GM06990 (cell line): ENCODE measurements at regions not wholly inside any gene's neighbourhood (a gene's known extent, or its start where the extent isn't known, plus 50 kb on each side); places are given as distances from the start of the nearest gene placed in this dataset.
"Not testable (repeated sequence)": the region's sequence is repeated elsewhere in the genome, so short reads cannot be mapped to it uniquely, and the experiment has no call there.

Experiments used
- DNase-seq: peaks from one replicate; pipeline ENCODE4 v3.0.0-alpha.2; 2011; ENCODE audit not compliant: insufficient read length; ENCODE audit errors: extremely low read depth
- H3K27me3 ChIP-seq: replicated peaks from 2 replicates; pipeline ENCODE4 v1.6.0; 2011; ENCODE audit warnings: low read length; ENCODE audit not compliant: control insufficient read depth, insufficient read depth
- H3K36me3 ChIP-seq: 2 replicates; pipeline ENCODE4 v1.5.1; 2011; ENCODE audit warnings: low read length; ENCODE audit not compliant: control insufficient read depth, insufficient read depth
- H3K4me3 ChIP-seq: replicated peaks from 2 replicates; pipeline ENCODE4 v1.5.1; 2011; ENCODE audit warnings: low read depth, mild to moderate bottlenecking, control low read depth, low read length
- TF ChIP-seq, protein P1 (sequence below): IDR thresholded peaks from 2 replicates; pipeline ENCODE4 v1.5.1; 2011; ENCODE audit warnings: low read length, control low read depth, mild to moderate bottlenecking, inconsistent platforms; ENCODE audit not compliant: insufficient read depth, poor library complexity, severe bottlenecking

DNA sequence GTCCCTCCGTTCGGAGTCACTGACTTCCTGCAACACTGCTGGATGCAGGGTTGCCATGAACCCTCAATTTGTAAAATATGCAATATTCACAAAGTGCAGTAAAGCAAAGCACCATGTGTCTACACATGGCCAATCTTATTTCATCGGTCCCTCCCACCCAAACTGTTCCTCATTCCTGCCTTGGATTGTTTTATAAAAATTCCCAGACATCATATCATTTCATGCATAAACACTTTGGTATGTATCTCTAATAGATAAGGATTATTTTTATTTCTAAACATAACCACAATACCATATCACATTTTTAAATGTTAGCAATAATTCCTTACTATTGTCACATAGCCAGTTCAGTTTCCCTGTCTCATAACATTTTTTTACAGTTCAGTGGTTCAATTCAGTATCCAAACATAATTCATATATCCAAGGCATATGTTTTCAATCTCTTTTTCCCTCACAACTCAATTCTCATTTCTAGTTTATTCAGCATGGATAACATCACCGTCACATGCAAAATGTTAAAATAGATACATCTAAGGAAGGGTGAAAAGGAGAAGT, 82.0 kb upstream of the PCAT7 start:
- Histone ChIP-seq H3K36me3 (no peaks in the 10 kb centered on the region), H3K4me3 (no peak overlapping the region), H3K27me3 (no peaks in the 10 kb centered on the region)
- no peak for DNase-seq
- TF ChIP-seq, protein P1, sequence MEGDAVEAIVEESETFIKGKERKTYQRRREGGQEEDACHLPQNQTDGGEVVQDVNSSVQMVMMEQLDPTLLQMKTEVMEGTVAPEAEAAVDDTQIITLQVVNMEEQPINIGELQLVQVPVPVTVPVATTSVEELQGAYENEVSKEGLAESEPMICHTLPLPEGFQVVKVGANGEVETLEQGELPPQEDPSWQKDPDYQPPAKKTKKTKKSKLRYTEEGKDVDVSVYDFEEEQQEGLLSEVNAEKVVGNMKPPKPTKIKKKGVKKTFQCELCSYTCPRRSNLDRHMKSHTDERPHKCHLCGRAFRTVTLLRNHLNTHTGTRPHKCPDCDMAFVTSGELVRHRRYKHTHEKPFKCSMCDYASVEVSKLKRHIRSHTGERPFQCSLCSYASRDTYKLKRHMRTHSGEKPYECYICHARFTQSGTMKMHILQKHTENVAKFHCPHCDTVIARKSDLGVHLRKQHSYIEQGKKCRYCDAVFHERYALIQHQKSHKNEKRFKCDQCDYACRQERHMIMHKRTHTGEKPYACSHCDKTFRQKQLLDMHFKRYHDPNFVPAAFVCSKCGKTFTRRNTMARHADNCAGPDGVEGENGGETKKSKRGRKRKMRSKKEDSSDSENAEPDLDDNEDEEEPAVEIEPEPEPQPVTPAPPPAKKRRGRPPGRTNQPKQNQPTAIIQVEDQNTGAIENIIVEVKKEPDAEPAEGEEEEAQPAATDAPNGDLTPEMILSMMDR = no peak

DNA sequence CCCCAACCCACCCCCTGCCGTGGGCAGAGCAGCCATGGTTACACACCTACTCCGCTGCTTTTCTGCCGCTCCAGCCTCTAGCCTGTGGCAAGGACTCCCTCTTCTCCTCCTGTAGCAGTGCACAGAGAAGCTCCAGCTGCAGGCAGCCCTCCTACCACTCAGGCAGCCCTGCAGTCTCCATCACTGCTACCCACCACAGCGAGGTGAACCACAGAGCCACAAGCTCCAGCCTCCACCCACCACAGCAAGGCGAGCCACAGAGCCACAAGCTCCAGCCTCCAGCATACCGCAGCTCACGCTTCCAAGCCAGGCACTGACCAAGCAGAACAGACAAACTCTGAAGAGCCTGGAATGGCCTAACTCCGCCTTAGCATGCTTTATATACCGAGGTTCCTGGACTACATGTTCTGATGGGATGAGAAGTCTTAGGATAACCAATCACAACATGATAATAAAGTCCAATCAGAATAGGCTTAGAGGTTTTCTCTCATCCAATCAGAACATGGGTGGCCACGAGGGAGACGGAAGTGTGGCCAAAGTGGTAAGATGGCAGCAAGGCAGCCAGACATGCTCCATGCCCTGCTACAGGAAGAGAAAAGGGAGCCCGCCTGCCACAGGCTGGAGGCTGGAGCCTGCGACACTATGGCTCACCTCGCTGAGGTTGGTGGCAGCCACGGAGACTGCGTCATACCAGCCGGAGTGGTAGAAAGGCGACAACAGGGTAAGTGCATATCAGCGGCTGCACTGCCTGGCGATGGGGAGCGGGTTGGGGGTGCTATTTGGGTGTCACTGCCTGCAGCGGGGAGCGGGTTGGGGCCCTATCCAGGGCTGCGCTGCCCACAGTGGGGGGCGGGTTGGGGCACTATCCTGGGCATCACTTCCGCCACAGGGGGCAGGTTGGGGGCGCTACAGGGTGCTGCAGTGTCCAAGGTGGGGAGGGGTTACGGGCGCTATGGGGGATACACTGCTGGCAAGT, 75.8 kb upstream of the PCAT7 start:
- Histone ChIP-seq H3K36me3 (no peaks in the 10 kb centered on the region), H3K4me3 (no peak overlapping the region), H3K27me3 (no peaks in the 10 kb centered on the region)
- DNase-seq = no peak
- TF ChIP-seq, protein P1 = no peak

DNA sequence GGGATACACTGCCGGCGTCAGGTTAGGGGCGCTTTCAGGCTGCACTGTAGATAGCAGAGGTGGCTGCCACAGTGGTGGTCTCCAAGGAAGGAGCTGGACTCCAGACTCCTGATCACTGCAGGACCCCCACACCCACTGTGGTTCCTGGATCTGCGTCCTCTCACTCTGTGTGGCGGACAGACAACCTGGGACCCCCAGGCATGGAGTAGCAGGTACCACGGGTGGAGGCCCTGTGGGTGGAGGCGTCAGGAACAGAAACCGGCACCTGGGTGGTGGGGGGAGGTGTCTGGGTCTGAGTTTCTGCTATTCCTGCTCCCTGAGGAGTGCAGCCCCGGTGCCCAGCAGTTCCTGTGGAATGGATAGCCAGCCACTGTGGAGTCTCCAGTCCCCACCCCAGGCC, 75.1 kb upstream of the PCAT7 start:
- DNase-seq = no peak
- Histone ChIP-seq H3K36me3 (no peaks in the 10 kb centered on the region), H3K4me3 (no peak overlapping the region), H3K27me3 (no peaks in the 10 kb centered on the region)
- TF ChIP-seq, protein P1 = no peak

DNA sequence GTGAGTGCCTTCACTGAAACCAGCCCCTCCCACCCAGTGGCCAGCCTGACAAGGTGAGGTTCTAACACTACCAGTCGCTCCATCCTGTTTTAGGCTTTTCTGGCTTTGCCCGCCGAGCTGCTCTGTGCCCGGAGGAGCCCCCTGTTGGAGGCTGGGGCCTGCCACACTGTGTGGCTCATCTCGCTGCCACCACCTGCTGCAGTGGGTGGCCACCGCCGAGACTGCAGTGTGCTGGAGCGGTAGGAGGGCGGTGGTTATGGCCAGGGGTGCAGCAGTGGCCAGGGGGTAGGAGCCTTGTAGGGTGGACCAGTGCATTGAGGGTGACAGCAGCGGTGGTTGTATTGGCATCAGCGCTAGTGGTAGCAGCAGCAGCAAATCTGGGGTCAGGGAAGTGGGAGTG, 74.7 kb upstream of the PCAT7 start:
- TF ChIP-seq, protein P1 = no peak
- no peaks in the 10 kb centered on the region for H3K36me3 ChIP-seq
- no peaks in the 10 kb centered on the region for H3K27me3 ChIP-seq
- H3K4me3 ChIP-seq = no peak overlapping the region
- DNase-seq = no peak

DNA sequence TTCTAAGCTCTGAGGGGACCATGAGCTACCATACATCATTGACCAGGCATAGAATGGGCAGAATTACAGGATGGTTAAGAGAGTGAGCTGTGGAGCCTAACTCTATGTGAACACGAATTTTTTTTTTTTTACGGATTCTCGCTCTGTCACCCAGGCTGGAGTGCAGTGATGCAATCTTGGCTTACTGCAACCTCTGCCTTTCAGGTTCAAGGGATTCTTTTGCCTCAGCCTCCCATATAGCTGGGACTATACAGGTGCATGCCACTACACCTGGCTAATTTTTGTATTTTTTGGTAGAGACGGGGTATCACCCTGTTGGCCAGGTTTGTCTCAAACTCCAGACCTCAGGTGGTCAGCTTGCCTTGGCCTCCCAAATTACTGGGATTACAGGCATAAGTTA, 72.8 kb upstream of the PCAT7 start:
- H3K36me3 ChIP-seq = no peaks in the 10 kb centered on the region
- TF ChIP-seq, protein P1 = no peak
- no peak for DNase-seq
- H3K4me3 ChIP-seq = no peak overlapping the region
- no peaks in the 10 kb centered on the region for H3K27me3 ChIP-seq

DNA sequence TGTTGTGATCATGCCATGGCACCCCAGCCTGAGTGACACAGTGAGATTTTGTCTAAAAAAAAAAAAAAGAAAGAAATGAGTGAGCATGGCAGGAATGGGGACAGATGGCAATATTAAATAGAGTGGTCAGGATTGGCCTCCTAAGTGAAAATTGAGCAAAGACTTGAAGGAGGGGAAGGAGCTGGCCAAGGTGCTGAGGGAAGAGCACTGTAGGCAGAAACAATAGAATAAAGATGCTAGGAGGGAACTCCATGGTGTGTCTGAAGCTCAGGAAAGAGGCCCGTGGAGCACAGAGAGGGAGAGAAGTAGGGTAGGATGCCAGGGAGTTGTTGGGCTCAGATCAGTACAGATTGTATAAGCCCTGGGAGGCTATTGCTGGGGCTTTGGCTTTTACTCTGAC, 64.4 kb upstream of the PCAT7 start:
- no peak for DNase-seq
- Histone ChIP-seq H3K4me3 (no peak overlapping the region), H3K36me3 (no peaks in the 10 kb centered on the region), H3K27me3 (no peaks in the 10 kb centered on the region)
- TF ChIP-seq, protein P1 = no peak

DNA sequence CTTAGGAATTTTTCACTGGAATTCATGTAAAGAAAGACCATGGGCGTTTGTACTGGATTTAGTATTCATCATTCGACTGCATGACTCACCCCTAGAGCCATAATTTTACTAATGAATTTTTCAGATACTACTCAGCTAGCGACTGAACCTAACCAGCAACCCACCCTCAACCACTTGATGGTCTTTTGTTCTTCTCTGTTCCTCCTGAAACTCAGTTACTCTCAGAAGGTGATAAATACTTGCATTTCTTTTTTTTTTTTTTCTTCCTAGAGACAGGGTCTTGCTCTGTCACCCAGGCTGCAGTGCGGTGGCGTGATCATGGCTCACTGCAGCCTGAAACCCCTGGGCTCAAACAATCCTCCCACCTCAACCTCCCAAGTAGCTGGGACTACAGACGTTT, 62.8 kb upstream of the PCAT7 start:
- H3K36me3 ChIP-seq, H3K4me3 ChIP-seq, H3K27me3 ChIP-seq: not testable (repeated sequence)
- DNase-seq = peak; percentile 31
